ENCODE measurements at regions not wholly inside any gene's neighbourhood (a gene's known extent, or its start where the extent isn't known, plus 50 kb on each side); places are given as distances from the start of the nearest gene placed in this dataset.
A peak's percentile ranks its signal among the peaks of the same experiment; 100 is the strongest.

GRCh38 chr1:207217778-207218511 is 103.5 kb upstream of the CD55 start:
- CTCF ChIA-PET (ENCODE audit: partially characterized antibody), result interaction anchor here (0.9 kb wide), 1 partner anchor 160 kb away, joined by 3 read pairs; no protein-coding TSS in a partner anchor
- Mint-ChIP-seq H3K27ac (peak overlapping the region in 1 of 7 donors; percentile 6), H3K27me3 (peaks cover 2 to 4% of the 10 kb centered on the region in 2 donors), H3K36me3 (no peaks in the 10 kb centered on the region), H3K9me3 (peaks cover 4 to 19% (median 7%) of the 10 kb centered on the region in 8 donors), H3K4me1 (peaks cover 0 to 2% (median 0%) of the 10 kb centered on the region in 4 donors), H3K4me3 (no peak overlapping the region)
- peaks cover 0 to 4% of the 10 kb centered on the region in 2 donors for H3K9me3 ChIP-seq (ENCODE audit: control insufficient read depth in 1 of 2, low read length in 2 of 2)
- DNase-seq, result no peak
- POLR2A ChIA-PET (ENCODE audit: partially characterized antibody), result no interaction called here
- H3K4me3 ChIP-seq (ENCODE audit: low read length in 2 of 2), result no peak overlapping the region
- H3K36me3 ChIP-seq (ENCODE audit: insufficient read depth, low read length), result no peaks in the 10 kb centered on the region
- intact Hi-C loops (cut with micrococcal nuclease), result no loop called here
- H3K4me1 ChIP-seq (ENCODE audit: insufficient read depth, low read length), result no peaks in the 10 kb centered on the region
- H3K27ac ChIP-seq (ENCODE audit: low read depth, low read length), result no peak overlapping the region
- H3K27me3 ChIP-seq (ENCODE audit: insufficient read depth, low read length), result no peaks in the 10 kb centered on the region

- Histone ChIP-seq H3K27ac (ENCODE audit: low read depth, low read length) (no peak overlapping the region), H3K36me3 (ENCODE audit: insufficient read depth, low read length) (no peaks in the 10 kb centered on the region), H3K4me1 (ENCODE audit: insufficient read depth, low read length) (no peaks in the 10 kb centered on the region), H3K9me3 (ENCODE audit: control insufficient read depth in 1 of 2, low read length in 2 of 2) (peaks cover 0 to 4% of the 10 kb centered on the region in 2 donors), H3K4me3 (ENCODE audit: low read length in 2 of 2) (no peak overlapping the region), H3K27me3 (ENCODE audit: insufficient read depth, low read length) (no peaks in the 10 kb centered on the region)
- ChIA-PET CTCF (ENCODE audit: partially characterized antibody) (interaction anchor here (0.9 kb wide), 1 partner anchor 159 kb away, joined by 3 read pairs; no protein-coding TSS in a partner anchor), POLR2A (ENCODE audit: partially characterized antibody) (interaction anchor here (1.1 kb wide), 1 partner anchor 37 kb away, joined by 3 read pairs; no protein-coding TSS in a partner anchor)
- peak overlapping the region in 2 of 7 donors; percentile 6 to 8 for H3K27ac Mint-ChIP-seq
- no peaks in the 10 kb centered on the region for H3K36me3 Mint-ChIP-seq
- intact Hi-C loops (cut with micrococcal nuclease), result no loop called here
- peaks cover 4 to 14% (median 7%) of the 10 kb centered on the region in 8 donors for H3K9me3 Mint-ChIP-seq
- no peak overlapping the region for H3K4me3 Mint-ChIP-seq
- peaks cover 0 to 2% (median 0%) of the 10 kb centered on the region in 4 donors for H3K4me1 Mint-ChIP-seq
- H3K27me3 Mint-ChIP-seq, result peaks cover 2 to 4% of the 10 kb centered on the region in 2 donors
- DNase-seq, result no peak
These were observed 102.7 kb upstream of the CD55 start for GRCh38 chr1:207218512-207219362.

GRCh38 chr1:207219979-207220889 is 101.2 kb upstream of the CD55 start:
- Mint-ChIP-seq H3K4me1 (peaks cover 0 to 2% (median 0%) of the 10 kb centered on the region in 4 donors), H3K4me3 (no peak overlapping the region)
- CTCF ChIA-PET (ENCODE audit: partially characterized antibody), result no interaction called here

GRCh38 chr1:207221934-207222351 is 99.5 kb upstream of the CD55 start:
- intact Hi-C loops (cut with micrococcal nuclease), result no loop called here
- Mint-ChIP-seq H3K36me3 (no peaks in the 10 kb centered on the region), H3K4me1 (peaks cover 0 to 2% (median 0%) of the 10 kb centered on the region in 4 donors), H3K27me3 (peaks cover 2 to 4% of the 10 kb centered on the region in 2 donors), H3K27ac (no peak overlapping the region), H3K4me3 (no peak overlapping the region), H3K9me3 (no peaks in the 10 kb centered on the region)
- ChIA-PET POLR2A (ENCODE audit: partially characterized antibody) (no interaction called here), CTCF (ENCODE audit: partially characterized antibody) (no interaction called here)
- H3K36me3 ChIP-seq (ENCODE audit: insufficient read depth, low read length), result no peaks in the 10 kb centered on the region
- no peaks in the 10 kb centered on the region for H3K4me1 ChIP-seq (ENCODE audit: insufficient read depth, low read length)
- no peaks in the 10 kb centered on the region for H3K9me3 ChIP-seq (ENCODE audit: control insufficient read depth in 1 of 2, low read length in 2 of 2)
- no peaks in the 10 kb centered on the region for H3K27me3 ChIP-seq (ENCODE audit: insufficient read depth, low read length)
- no peak overlapping the region for H3K27ac ChIP-seq (ENCODE audit: low read depth, low read length)
- no peak for DNase-seq
- no peak overlapping the region for H3K4me3 ChIP-seq (ENCODE audit: low read length in 2 of 2)

More at GRCh38 chr1:207219979-207220889, 101.2 kb upstream of the CD55 start:
- Mint-ChIP-seq H3K27ac (no peak overlapping the region), H3K9me3 (peaks cover 0 to under 1% (median 0%) of the 10 kb centered on the region in 8 donors), H3K36me3 (no peaks in the 10 kb centered on the region), H3K27me3 (peaks cover 2 to 4% of the 10 kb centered on the region in 2 donors)
- H3K4me3 ChIP-seq (ENCODE audit: low read length in 2 of 2), result no peak overlapping the region
- no peaks in the 10 kb centered on the region for H3K27me3 ChIP-seq (ENCODE audit: insufficient read depth, low read length)
- no peak overlapping the region for H3K27ac ChIP-seq (ENCODE audit: low read depth, low read length)
- no peaks in the 10 kb centered on the region for H3K4me1 ChIP-seq (ENCODE audit: insufficient read depth, low read length)
- POLR2A ChIA-PET (ENCODE audit: partially characterized antibody), result interaction anchor here (1.1 kb wide), 1 partner anchor 38 kb away, joined by 3 read pairs; no protein-coding TSS in a partner anchor
- DNase-seq, result no peak
- intact Hi-C loops (cut with micrococcal nuclease), result no loop called here
- H3K9me3 ChIP-seq (ENCODE audit: control insufficient read depth in 1 of 2, low read length in 2 of 2), result no peaks in the 10 kb centered on the region
- no peaks in the 10 kb centered on the region for H3K36me3 ChIP-seq (ENCODE audit: insufficient read depth, low read length)

GRCh38 chr1:207223162-207223561 is 98.3 kb upstream of the CD55 start:
- CTCF ChIA-PET (ENCODE audit: partially characterized antibody), result no interaction called here
- Mint-ChIP-seq H3K36me3 (no peaks in the 10 kb centered on the region), H3K4me3 (no peak overlapping the region), H3K27me3 (peaks cover 2 to 5% of the 10 kb centered on the region in 2 donors), H3K27ac (no peak overlapping the region), H3K4me1 (peaks cover 0 to 2% (median 0%) of the 10 kb centered on the region in 4 donors), H3K9me3 (no peaks in the 10 kb centered on the region)
- POLR2A ChIA-PET (ENCODE audit: partially characterized antibody), result no interaction called here
- Histone ChIP-seq H3K36me3 (ENCODE audit: insufficient read depth, low read length) (no peaks in the 10 kb centered on the region), H3K27me3 (ENCODE audit: insufficient read depth, low read length) (no peaks in the 10 kb centered on the region), H3K9me3 (ENCODE audit: control insufficient read depth in 1 of 2, low read length in 2 of 2) (no peaks in the 10 kb centered on the region), H3K4me3 (ENCODE audit: low read length in 2 of 2) (no peak overlapping the region), H3K27ac (ENCODE audit: low read depth, low read length) (no peak overlapping the region), H3K4me1 (ENCODE audit: insufficient read depth, low read length) (no peaks in the 10 kb centered on the region)
- DNase-seq, result no peak
- intact Hi-C loops (cut with micrococcal nuclease), result no loop called here

GRCh38 chr1:207224666-207225065 is 96.8 kb upstream of the CD55 start:
- POLR2A ChIA-PET (ENCODE audit: partially characterized antibody), result no interaction called here
- CTCF ChIA-PET (ENCODE audit: partially characterized antibody), result interaction anchor here (1.0 kb wide), 1 partner anchor 30 kb away, joined by 3 read pairs; no protein-coding TSS in a partner anchor

More at GRCh38 chr1:207224666-207225065, 96.8 kb upstream of the CD55 start:
- no peak for DNase-seq
- Mint-ChIP-seq H3K27me3 (peaks cover 2 to 4% of the 10 kb centered on the region in 2 donors), H3K36me3 (no peaks in the 10 kb centered on the region), H3K4me3 (no peak overlapping the region), H3K4me1 (no peaks in the 10 kb centered on the region), H3K27ac (no peak overlapping the region), H3K9me3 (no peaks in the 10 kb centered on the region)
- intact Hi-C loops (cut with micrococcal nuclease), result no loop called here
- Histone ChIP-seq H3K27ac (ENCODE audit: low read depth, low read length) (no peak overlapping the region), H3K4me1 (ENCODE audit: insufficient read depth, low read length) (no peaks in the 10 kb centered on the region), H3K27me3 (ENCODE audit: insufficient read depth, low read length) (no peaks in the 10 kb centered on the region), H3K4me3 (ENCODE audit: low read length in 2 of 2) (no peak overlapping the region), H3K36me3 (ENCODE audit: insufficient read depth, low read length) (no peaks in the 10 kb centered on the region), H3K9me3 (ENCODE audit: control insufficient read depth in 1 of 2, low read length in 2 of 2) (no peaks in the 10 kb centered on the region)
